GM19397 (cell line): ENCODE measurements at regions not wholly inside any gene's neighbourhood (a gene's known extent, or its start where the extent isn't known, plus 50 kb on each side); places are given as distances from the start of the nearest gene placed in this dataset.
"Not testable (repeated sequence)": the region's sequence is repeated elsewhere in the genome, so short reads cannot be mapped to it uniquely, and the experiment has no call there.

Experiments used
- ATAC-seq: cut with Tn5 transposase; IDR thresholded peaks from one replicate; pipeline ENCODE4 v1.9.1; 2021; ENCODE audit warnings: mild to moderate bottlenecking, moderate library complexity; ENCODE audit not compliant: unreplicated experiment

- no peak for ATAC-seq
These were observed 566.3 kb downstream of the MAT2B start for GRCh38 chr5:164071671-164072070.

GRCh38 chr5:164073081-164073480, 567.7 kb downstream of the MAT2B start:
- ATAC-seq = no peak

GRCh38 chr5:164076556-164076955, 571.1 kb downstream of the MAT2B start:
- ATAC-seq = no peak

- ATAC-seq = no peak
These were observed 584.9 kb downstream of the MAT2B start for GRCh38 chr5:164090358-164090757.

- ATAC-seq = no peak
These were observed 586.4 kb downstream of the MAT2B start for GRCh38 chr5:164091836-164092235.

- ATAC-seq = no peak
These were observed 588.9 kb downstream of the MAT2B start for GRCh38 chr5:164094291-164094690.

GRCh38 chr5:164097749-164098148, 592.3 kb downstream of the MAT2B start:
- ATAC-seq = no peak

- ATAC-seq = no peak
These were observed 593.1 kb downstream of the MAT2B start for GRCh38 chr5:164098531-164098930.

- ATAC-seq = no peak
These were observed 593.6 kb downstream of the MAT2B start for GRCh38 chr5:164098979-164099378.

GRCh38 chr5:164115420-164115819, 610.0 kb downstream of the MAT2B start:
- ATAC-seq = no peak

GRCh38 chr5:164119806-164120447, 614.5 kb downstream of the MAT2B start:
- no peak for ATAC-seq

GRCh38 chr5:164127527-164127926, 622.1 kb downstream of the MAT2B start:
- no peak for ATAC-seq

- no peak for ATAC-seq
These were observed 626.9 kb downstream of the MAT2B start for GRCh38 chr5:164132358-164132757.

- no peak for ATAC-seq
These were observed 631.7 kb downstream of the MAT2B start for GRCh38 chr5:164137095-164137494.

- ATAC-seq = no peak
These were observed 634.0 kb downstream of the MAT2B start for GRCh38 chr5:164139423-164139822.

- no peak for ATAC-seq
These were observed 640.0 kb downstream of the MAT2B start for GRCh38 chr5:164145458-164145857.

GRCh38 chr5:164146223-164146622, 640.8 kb downstream of the MAT2B start:
- no peak for ATAC-seq

GRCh38 chr5:164148292-164148691, 642.9 kb downstream of the MAT2B start:
- ATAC-seq = no peak

- ATAC-seq = not testable (repeated sequence)
These were observed 647.1 kb downstream of the MAT2B start for GRCh38 chr5:164152539-164152938.

- ATAC-seq = no peak
These were observed 648.2 kb downstream of the MAT2B start for GRCh38 chr5:164153469-164154172.

GRCh38 chr5:164170814-164171213, 665.4 kb downstream of the MAT2B start:
- no peak for ATAC-seq

- ATAC-seq = no peak
These were observed 669.7 kb downstream of the MAT2B start for GRCh38 chr5:164175083-164175482.

- no peak for ATAC-seq
These were observed 674.0 kb downstream of the MAT2B start for GRCh38 chr5:164179406-164179805.
